GM12878 (cell line): ENCODE measurements at regions not wholly inside any gene's neighbourhood (a gene's known extent, or its start where the extent isn't known, plus 50 kb on each side); places are given as distances from the start of the nearest gene placed in this dataset.

Source experiments
- POLR2A ChIP-seq: IDR thresholded peaks from 2 replicates; pipeline ENCODE4 v1.6.1; 2011; ENCODE audit warnings: low read depth, mild to moderate bottlenecking, low read length
- POU2F2 ChIP-seq: IDR thresholded peaks from 3 replicates; pipeline ENCODE4 v1.6.1; 2011; ENCODE audit warnings: low read depth, mild to moderate bottlenecking, low read length, borderline replicate concordance

DNA sequence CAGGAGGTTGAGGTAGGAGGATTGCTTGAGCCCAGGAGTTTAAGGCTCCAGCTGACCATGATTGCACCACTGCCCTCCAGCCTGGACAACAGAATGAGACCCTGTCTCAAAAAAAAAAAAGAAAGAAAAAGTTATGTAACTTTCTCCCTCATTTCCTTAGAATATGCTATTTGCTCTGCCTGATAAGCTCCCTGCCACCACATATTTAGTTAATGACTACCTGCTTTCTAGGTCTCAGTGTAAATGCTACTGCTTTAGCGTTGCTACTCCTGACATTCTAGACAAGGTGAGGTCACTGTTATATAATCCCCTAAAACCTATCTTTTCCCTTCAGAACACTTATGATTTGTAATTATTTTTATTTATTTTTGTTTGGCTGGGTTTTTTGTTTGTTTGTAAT, 86.3 kb upstream of the AMN1 start:
- TF ChIP-seq POLR2A (no peak), POU2F2 (no peak)
